K562 (cell line): ENCODE measurements at regions not wholly inside any gene's neighbourhood (a gene's known extent, or its start where the extent isn't known, plus 50 kb on each side); places are given as distances from the start of the nearest gene placed in this dataset.
A peak's percentile ranks its signal among the peaks of the same experiment; 100 is the strongest.

Source experiments
- ATAC-seq: fragments of 200-7000 bp; cut with Tn5 transposase; 3 replicates; pipeline ENCODE4 v1.9.1; 2020; ENCODE audit warnings: moderate library complexity
- BruUV-seq: library from RNA; stranded (reverse); fragments of 400-500 nt; replicated peaks from 2 replicates; lab custom pipeline; 2021; lab: Mats Ljungman, UMichigan
- CTCF ChIA-PET: fragments of 300-600 bp; formaldehyde crosslinking; extraction: SDS; loops from one replicate; lab custom pipeline; 2021; ENCODE audit warnings: low intra/inter-chr PET ratio; lab: Yijun Ruan, JAX
- POLR2A ChIA-PET: fragments of 300-600, 350-650 bp; sonication (Branson Sonifier 250); formaldehyde crosslinking; extraction: SDS; loops from one replicate; lab custom pipeline; 2021; ENCODE audit warnings: antibody characterized with exemption, inconsistent platforms; lab: Yijun Ruan, JAX
- DNase-seq, 4 experiments: peaks; one replicate each; pipeline versions ENCODE4 v3.0.0 to v3.0.0-alpha.2; 2011 to 2018; ENCODE audit warnings: low spot score in 3 of 4, mixed read lengths in 3 of 4; ENCODE audit errors: extremely low read depth in 1 of 4
- FAIRE-seq: peaks from 2 replicates; lab custom pipeline; 2011; peaks lifted over from hg19 to GRCh38; lab: Jason Lieb, UNC
- H2AFZ ChIP-seq: 2 replicates; pipeline ENCODE4 v1.6.0; 2011; ENCODE audit warnings: low read depth, low read length, control low read depth, inconsistent platforms
- H3K27ac ChIP-seq: fragments of 200-600 bp; 3 replicates; pipeline ENCODE4 v1.8.0; 2011; ENCODE audit warnings: low read depth, mild to moderate bottlenecking, control low read depth, inconsistent platforms, low read length, moderate library complexity, mixed read lengths; ENCODE audit errors: extremely low read depth
- H3K27me3 ChIP-seq, 2 experiments: fragments of 300-600 bp in 1 of 2; 2 replicates in 1 of 2; 3 replicates in 1 of 2; pipeline versions ENCODE4 v1.6.0 to v1.8.0; 2011; ENCODE audit warnings: inconsistent platforms in 2 of 2, low read length in 2 of 2, mild to moderate bottlenecking in 1 of 2, mixed read lengths in 1 of 2, moderate library complexity in 1 of 2; ENCODE audit not compliant: control insufficient read depth in 2 of 2, insufficient read depth in 2 of 2
- H3K36me3 ChIP-seq: fragments of 300-600 bp; 3 replicates; pipeline ENCODE4 v1.8.0; 2011; ENCODE audit warnings: mild to moderate bottlenecking, low read length, inconsistent platforms; ENCODE audit not compliant: control insufficient read depth, insufficient read depth
- H3K4me1 ChIP-seq, 2 experiments: fragments of 200-600 bp in 1 of 2; replicated peaks in 1 of 2; 2 replicates in 1 of 2; 3 replicates in 1 of 2; pipeline versions ENCODE4 v1.5.1 to v1.8.0; 2011; ENCODE audit warnings: inconsistent platforms in 2 of 2, low read length in 2 of 2, mild to moderate bottlenecking in 1 of 2, mixed read lengths in 1 of 2, moderate library complexity in 1 of 2; ENCODE audit not compliant: control insufficient read depth in 2 of 2, insufficient read depth in 2 of 2
- H3K4me2 ChIP-seq: 2 replicates; pipeline ENCODE4 v1.6.1; 2011; ENCODE audit warnings: low read length, control low read depth, inconsistent platforms, mixed read lengths; ENCODE audit not compliant: insufficient read depth
- H3K4me3 ChIP-seq: fragments of 200-600 bp; sonication (generic), shearing (Covaris generic); 2 replicates; pipeline ENCODE4 v1.5.1; 2016; ENCODE audit warnings: control low read depth, inconsistent platforms
- H3K79me2 ChIP-seq: fragments of 200-600 bp; 3 replicates; pipeline ENCODE4 v1.8.0; 2011; ENCODE audit warnings: low read length, inconsistent platforms; ENCODE audit not compliant: control insufficient read depth, insufficient read depth
- H3K9ac ChIP-seq, 2 experiments: 2 replicates each; pipeline versions ENCODE4 v1.6.0 to v1.6.1; 2011; ENCODE audit warnings: low read depth in 2 of 2, low read length in 2 of 2, control low read depth in 1 of 2, inconsistent platforms in 1 of 2, mild to moderate bottlenecking in 1 of 2, mixed read lengths in 1 of 2; ENCODE audit not compliant: insufficient read depth in 1 of 2
- H3K9me1 ChIP-seq: one replicate; pipeline ENCODE4 v1.6.0; 2011; ENCODE audit warnings: inconsistent platforms, mild to moderate bottlenecking, low read length, moderate library complexity; ENCODE audit not compliant: control insufficient read depth, insufficient read depth
- H3K9me3 ChIP-seq: replicated peaks from 2 replicates; pipeline ENCODE4 v1.5.1; 2011; ENCODE audit warnings: low read depth, low read length, inconsistent platforms; ENCODE audit not compliant: control insufficient read depth, insufficient read depth
- H4K20me1 ChIP-seq: replicated peaks from 2 replicates; pipeline ENCODE4 v1.6.1; 2011; ENCODE audit warnings: low read length, inconsistent platforms, mixed read lengths; ENCODE audit not compliant: control insufficient read depth, insufficient read depth
- CBX8 ChIP-seq: fragments of 200-600 bp; sonication (generic); IDR thresholded peaks from 2 replicates; pipeline ENCODE4 v1.6.1; 2012; ENCODE audit warnings: borderline replicate concordance, mixed run types, low read depth, mild to moderate bottlenecking, moderate library complexity, mixed read lengths, low read length, control low read depth, inconsistent platforms; ENCODE audit not compliant: poor library complexity, severe bottlenecking; ENCODE audit errors: extremely low read depth
- CTCF ChIP-seq, 3 experiments: IDR thresholded peaks in 2 of 3; conservative IDR thresholded peaks in 1 of 3; 2 replicates each; pipeline ENCODE4 v1.5.1; 2011 to 2012; ENCODE audit warnings: low read length in 3 of 3, mild to moderate bottlenecking in 3 of 3, control low read depth in 2 of 3, improper control_type of control experiment in 1 of 3, inconsistent platforms in 1 of 3, low read depth in 1 of 3, mixed read lengths in 1 of 3, moderate library complexity in 1 of 3; ENCODE audit not compliant: insufficient read depth in 2 of 3
- DACH1 ChIP-seq: fragments of 450-650 bp; IDR thresholded peaks from 2 replicates; pipeline ENCODE4 v1.6.1; 2018; ENCODE audit not compliant: partially characterized antibody
- HNRNPLL ChIP-seq: fragments of 200-400 bp; formaldehyde crosslinking; IDR thresholded peaks from 2 replicates; pipeline ENCODE4 v1.6.1; 2017; ENCODE audit warnings: low read length, low read depth, mild to moderate bottlenecking; ENCODE audit not compliant: poor library complexity, severe bottlenecking
- KDM1A ChIP-seq, 2 experiments: fragments of 450-650 bp; IDR thresholded peaks; 2 replicates each; pipeline ENCODE4 v1.6.1; 2016; ENCODE audit warnings: mild to moderate bottlenecking in 2 of 2
- MXI1 ChIP-seq: IDR thresholded peaks from 2 replicates; pipeline ENCODE4 v1.6.1; 2011; ENCODE audit warnings: low read depth, mild to moderate bottlenecking, improper control_type of control experiment, low read length
- TAL1 ChIP-seq: fragments of 450-650 bp; IDR thresholded peaks from 2 replicates; pipeline ENCODE4 v1.6.1; 2016; ENCODE audit warnings: mild to moderate bottlenecking
- UBTF ChIP-seq, 2 experiments: IDR thresholded peaks; 2 replicates each; pipeline ENCODE4 v1.6.1; 2012; ENCODE audit warnings: improper control_type of control experiment in 2 of 2, low read depth in 2 of 2, low read length in 2 of 2, borderline replicate concordance in 1 of 2
- ZNF592 ChIP-seq: fragments of 450-650 bp; IDR thresholded peaks from 2 replicates; pipeline ENCODE4 v1.6.1; 2017; ENCODE audit warnings: antibody characterized with exemption, mild to moderate bottlenecking
- ZNF778 ChIP-seq: fragments of 450-650 bp; formaldehyde crosslinking; IDR thresholded peaks from 2 replicates; pipeline ENCODE4 v1.4.0; 2020; ENCODE audit warnings: mild to moderate bottlenecking, moderate library complexity
- WGBS: fragments of 100-300 bp; shearing (Covaris generic); methylation state at CpG from one replicate; pipeline ENCODE4 v1.1.6; 2016; ENCODE audit warnings: low coverage, mixed read lengths; ENCODE audit not compliant: insufficient coverage; ENCODE audit errors: missing lambda C conversion rate; 5-methylcytosine and 5-hydroxymethylcytosine counted together
- in situ Hi-C: fragments of 300-500 bp; cut with MboI; formaldehyde crosslinking; loops from 4 replicates; pipeline ENCODE4 v1.15.0; 2018; ENCODE audit warnings: inconsistent platforms, mixed read lengths
- intact Hi-C: fragments of 100-400 bp; cut with micrococcal nuclease; formaldehyde crosslinking; loops from 2 replicates; pipeline ENCODE4 v1.14.2; 2022

GRCh38 chr22:46081831-46082210, 68.5 kb upstream of the PPARA start (continued):
- TF ChIP-seq ZNF778 (CRISPR knock-in tag) (no peak), ZNF592 (no peak)

GRCh38 chr22:46082633-46083032, 67.7 kb upstream of the PPARA start:
- ChIA-PET POLR2A (no interaction called here), CTCF (no interaction called here)
- BruUV-seq, result no TSS peak
- no peak for FAIRE-seq
- Histone ChIP-seq H3K4me3 (no peak overlapping the region), H3K27ac (no peak overlapping the region), H3K9me1 (no peaks in the 10 kb centered on the region), H3K4me1 (peaks cover 19 to 59% of the 10 kb centered on the region in 2 experiments; a peak in 4 of 5 replicates), H3K4me2 (no peak overlapping the region), H3K9me3 (no peaks in the 10 kb centered on the region), H3K79me2 (peaks cover 24% of the 10 kb centered on the region), H3K27me3 (no peaks in the 10 kb centered on the region), H3K36me3 (peaks cover 7% of the 10 kb centered on the region; the same call in 2 of the 3 replicates), H3K9ac (no peak overlapping the region), H2AFZ (no peak overlapping the region), H4K20me1 (no peaks in the 10 kb centered on the region)
- DNase-seq, result no peak
- ATAC-seq, result no peak
- in situ Hi-C loops (no loop called here), intact Hi-C loops (no loop called here)
- WGBS, result 85% methylated on average over 4 of the region's 8 CpGs
- TF ChIP-seq TAL1 (no peak), HNRNPLL (no peak), MXI1 (no peak), KDM1A (IDR thresholded peaks at IDR 0.05) (peak in 1 of 2 experiments; percentile 54; a peak in 1 of 4 replicates), CBX8 (no peak), UBTF (IDR thresholded peaks at IDR 0.05; ENCODE audit: borderline replicate concordance in 1 of 2, low read depth in 2 of 2, low read length in 2 of 2) (no peak), CTCF (IDR thresholded peaks at IDR 0.05 in 2 of 3, conservative IDR thresholded peaks at IDR 0.05 in 1 of 3; ENCODE audit: insufficient read depth in 2 of 3, low read depth in 1 of 3, low read length in 3 of 3) (no peak), DACH1 (no peak)
